Keratinocyte (primary cell): ENCODE measurements at regions not wholly inside any gene's neighbourhood (a gene's known extent, or its start where the extent isn't known, plus 50 kb on each side); places are given as distances from the start of the nearest gene placed in this dataset.

Experiments
- DNase-seq: peaks from one replicate; pipeline ENCODE4 v3.0.0-alpha.2; 2011; ENCODE audit warnings: low read depth, missing footprints, low spot score
- FAIRE-seq: peaks from 2 replicates; lab custom pipeline; 2011; peaks lifted over from hg19 to GRCh38; lab: Jason Lieb, UNC
- H2AFZ ChIP-seq: 2 replicates; pipeline ENCODE4 v1.6.0; 2012; ENCODE audit warnings: low read length, control low read depth, inconsistent platforms; ENCODE audit not compliant: control insufficient read depth
- H3K27ac ChIP-seq: 2 replicates; pipeline ENCODE4 v1.5.1; 2011; ENCODE audit warnings: low read length; ENCODE audit not compliant: control insufficient read depth, insufficient read depth
- H3K27me3 ChIP-seq: 3 replicates; pipeline ENCODE4 v1.6.0; 2011; ENCODE audit warnings: low read length; ENCODE audit not compliant: control insufficient read depth, insufficient read depth; ENCODE audit errors: extremely low read depth
- H3K36me3 ChIP-seq, 2 experiments: 2 replicates in 1 of 2; 3 replicates in 1 of 2; pipeline ENCODE4 v1.5.1; 2011; ENCODE audit warnings: low read length in 2 of 2, mild to moderate bottlenecking in 1 of 2; ENCODE audit not compliant: control insufficient read depth in 2 of 2, insufficient read depth in 2 of 2; ENCODE audit errors: extremely low read depth in 1 of 2
- H3K4me1 ChIP-seq: 3 replicates; pipeline ENCODE4 v1.5.1; 2011; ENCODE audit warnings: low read length; ENCODE audit not compliant: control insufficient read depth, insufficient read depth; ENCODE audit errors: extremely low read depth
- H3K4me2 ChIP-seq: 3 replicates; pipeline ENCODE4 v1.6.0; 2011; ENCODE audit warnings: low read depth, low read length; ENCODE audit not compliant: control insufficient read depth, insufficient read depth; ENCODE audit errors: extremely low read depth
- H3K4me3 ChIP-seq, 3 experiments: fragments of 200-600 bp in 1 of 3; sonication (generic) in 1 of 3; 2 replicates in 2 of 3; 3 replicates in 1 of 3; pipeline ENCODE4 v1.5.1; 2011 to 2016; ENCODE audit warnings: low read length in 3 of 3, mild to moderate bottlenecking in 3 of 3, control low read depth in 2 of 3, inconsistent platforms in 1 of 3, low read depth in 1 of 3, mixed read lengths in 1 of 3, mixed run types in 1 of 3, moderate library complexity in 1 of 3; ENCODE audit not compliant: control insufficient read depth in 2 of 3, insufficient read depth in 2 of 3; ENCODE audit errors: extremely low read depth in 1 of 3
- H3K79me2 ChIP-seq: 2 replicates; pipeline ENCODE4 v1.6.0; 2012; ENCODE audit warnings: low read length; ENCODE audit not compliant: control insufficient read depth, insufficient read depth
- H3K9ac ChIP-seq: 3 replicates; pipeline ENCODE4 v1.6.0; 2011; ENCODE audit warnings: low read length; ENCODE audit not compliant: control insufficient read depth, insufficient read depth; ENCODE audit errors: extremely low read depth
- H3K9me1 ChIP-seq: 3 replicates; pipeline ENCODE4 v1.6.0; 2011; ENCODE audit warnings: low read length; ENCODE audit not compliant: control insufficient read depth, insufficient read depth; ENCODE audit errors: extremely low read depth
- H3K9me3 ChIP-seq: 2 replicates; pipeline ENCODE4 v1.5.1; 2012; ENCODE audit warnings: low read depth, low read length; ENCODE audit not compliant: control insufficient read depth
- H4K20me1 ChIP-seq: 3 replicates; pipeline ENCODE4 v1.6.0; 2011; ENCODE audit warnings: low read length; ENCODE audit not compliant: control insufficient read depth, insufficient read depth; ENCODE audit errors: extremely low read depth
- EZH2 ChIP-seq: IDR thresholded peaks from one replicate; pipeline ENCODE4 v1.6.1; 2012; ENCODE audit warnings: inconsistent platforms, mild to moderate bottlenecking, low read length, moderate library complexity
- dilution Hi-C: fragments of 300-500 bp; cut with MboI; formaldehyde crosslinking; loops from one replicate; pipeline ENCODE4 v1.7.0; 2020; ENCODE audit warnings: low sequenced_read_pairs; ENCODE audit not compliant: extremely low pct_ligation_motif_present
- TF ChIP-seq, protein P1 (sequence below), 3 experiments: IDR thresholded peaks in 1 of 3; conservative IDR thresholded peaks in 1 of 3; optimal IDR thresholded peaks in 1 of 3; 2 replicates in 2 of 3; 3 replicates in 1 of 3; pipeline versions ENCODE3 to v1.5.1; 2011; ENCODE audit warnings: low read length in 3 of 3, mild to moderate bottlenecking in 3 of 3, moderate library complexity in 2 of 3, control low read depth in 1 of 3, inconsistent platforms in 1 of 3; ENCODE audit not compliant: insufficient read depth in 2 of 3; ENCODE audit errors: extremely low read depth in 1 of 3

DNA sequence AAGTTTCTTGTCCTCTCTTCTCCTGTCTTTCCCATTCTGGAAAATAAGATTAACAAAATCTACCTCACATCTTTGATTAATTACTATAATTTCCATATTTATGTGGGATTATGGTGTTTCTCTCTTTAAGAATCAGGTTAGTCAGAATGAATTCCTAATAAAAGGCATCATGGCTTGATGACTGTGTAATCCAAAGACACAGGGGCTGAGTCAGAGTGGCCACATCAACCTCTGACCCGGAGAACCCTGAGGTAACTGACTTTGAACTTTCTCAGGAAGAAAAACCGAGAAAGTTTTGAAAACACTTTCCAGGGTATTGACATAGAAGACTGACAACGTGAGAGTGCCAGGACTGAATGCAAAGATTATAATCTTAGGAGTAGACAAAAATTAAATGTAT, 170.3 kb upstream of the MCTP2 start:
- no peak overlapping the region for H2AFZ ChIP-seq
- DNase-seq (no peak), FAIRE-seq (no peak)
- no peaks in the 10 kb centered on the region for H3K9me3 ChIP-seq
- TF ChIP-seq EZH2, result no peak
- TF ChIP-seq, protein P1, sequence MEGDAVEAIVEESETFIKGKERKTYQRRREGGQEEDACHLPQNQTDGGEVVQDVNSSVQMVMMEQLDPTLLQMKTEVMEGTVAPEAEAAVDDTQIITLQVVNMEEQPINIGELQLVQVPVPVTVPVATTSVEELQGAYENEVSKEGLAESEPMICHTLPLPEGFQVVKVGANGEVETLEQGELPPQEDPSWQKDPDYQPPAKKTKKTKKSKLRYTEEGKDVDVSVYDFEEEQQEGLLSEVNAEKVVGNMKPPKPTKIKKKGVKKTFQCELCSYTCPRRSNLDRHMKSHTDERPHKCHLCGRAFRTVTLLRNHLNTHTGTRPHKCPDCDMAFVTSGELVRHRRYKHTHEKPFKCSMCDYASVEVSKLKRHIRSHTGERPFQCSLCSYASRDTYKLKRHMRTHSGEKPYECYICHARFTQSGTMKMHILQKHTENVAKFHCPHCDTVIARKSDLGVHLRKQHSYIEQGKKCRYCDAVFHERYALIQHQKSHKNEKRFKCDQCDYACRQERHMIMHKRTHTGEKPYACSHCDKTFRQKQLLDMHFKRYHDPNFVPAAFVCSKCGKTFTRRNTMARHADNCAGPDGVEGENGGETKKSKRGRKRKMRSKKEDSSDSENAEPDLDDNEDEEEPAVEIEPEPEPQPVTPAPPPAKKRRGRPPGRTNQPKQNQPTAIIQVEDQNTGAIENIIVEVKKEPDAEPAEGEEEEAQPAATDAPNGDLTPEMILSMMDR (optimal IDR thresholded peaks at IDR 0.05 in 1 of 3, IDR thresholded peaks at IDR 0.05 in 1 of 3, conservative IDR thresholded peaks at IDR 0.05 in 1 of 3; ENCODE audit: extremely low read depth in 1 of 3, insufficient read depth in 2 of 3, low read length in 3 of 3), result no peak
- H3K36me3 ChIP-seq, result no peaks in the 10 kb centered on the region
- H3K4me3 ChIP-seq, result no peak overlapping the region
- H3K9me1 ChIP-seq, result no peaks in the 10 kb centered on the region
- H3K4me1 ChIP-seq, result peaks cover 15% of the 10 kb centered on the region
- no peaks in the 10 kb centered on the region for H3K79me2 ChIP-seq
- no peaks in the 10 kb centered on the region for H3K27me3 ChIP-seq
- dilution Hi-C loops, result no loop called here
- H3K9ac ChIP-seq, result no peak overlapping the region
- no peak overlapping the region for H3K4me2 ChIP-seq
- H3K27ac ChIP-seq, result no peak overlapping the region
- no peaks in the 10 kb centered on the region for H4K20me1 ChIP-seq

DNA sequence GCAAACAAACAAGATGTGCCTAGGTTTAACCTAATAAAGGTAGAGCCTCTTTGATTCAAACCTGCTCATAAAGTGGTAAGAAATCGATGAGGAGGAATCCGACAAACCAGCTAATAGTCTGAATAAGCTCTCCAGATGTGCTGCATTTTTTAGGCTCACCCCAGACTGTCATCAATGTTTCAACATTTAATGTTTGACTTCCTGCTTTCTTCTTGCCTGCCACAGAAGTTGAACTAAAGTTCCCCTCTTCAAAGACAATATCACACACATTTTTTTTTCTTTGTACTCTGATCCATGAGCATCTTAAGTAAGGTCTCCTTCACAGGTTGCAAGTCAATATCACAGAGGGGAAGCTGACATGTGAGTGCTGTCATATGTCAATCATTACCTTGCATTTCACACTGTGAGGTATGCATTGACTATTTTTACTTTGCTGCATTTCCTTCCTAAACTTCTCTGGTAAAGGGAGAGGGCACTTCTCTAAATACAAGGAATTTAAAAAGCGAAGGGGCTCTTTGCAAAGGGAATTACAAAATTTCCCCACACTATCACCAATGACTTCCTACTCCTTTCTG, 172.3 kb upstream of the MCTP2 start:
- no peak for FAIRE-seq
- Histone ChIP-seq H3K4me3 (no peak overlapping the region), H2AFZ (no peak overlapping the region), H4K20me1 (no peaks in the 10 kb centered on the region), H3K9me3 (no peaks in the 10 kb centered on the region), H3K4me2 (no peak overlapping the region), H3K9ac (no peak overlapping the region), H3K36me3 (no peaks in the 10 kb centered on the region), H3K9me1 (no peaks in the 10 kb centered on the region), H3K4me1 (peaks cover 11% of the 10 kb centered on the region), H3K27me3 (no peaks in the 10 kb centered on the region), H3K79me2 (no peaks in the 10 kb centered on the region), H3K27ac (no peak overlapping the region)
- dilution Hi-C loops, result no loop called here
- TF ChIP-seq EZH2, result no peak
- TF ChIP-seq, protein P1 (optimal IDR thresholded peaks at IDR 0.05 in 1 of 3, IDR thresholded peaks at IDR 0.05 in 1 of 3, conservative IDR thresholded peaks at IDR 0.05 in 1 of 3; ENCODE audit: extremely low read depth in 1 of 3, insufficient read depth in 2 of 3, low read length in 3 of 3), result no peak
- no peak for DNase-seq
